Fibroblast of lung (primary cell): ENCODE measurements at regions not wholly inside any gene's neighbourhood (a gene's known extent, or its start where the extent isn't known, plus 50 kb on each side); places are given as distances from the start of the nearest gene placed in this dataset.
A peak's percentile ranks its signal among the peaks of the same experiment; 100 is the strongest.

Experiments
- DNase-seq, 2 donors: peaks; one replicate each; pipeline versions ENCODE4 v3.0.0 to v3.0.0-alpha.2; 2010; ENCODE audit warnings: low read depth in 2 of 2
- H2AFZ ChIP-seq: 2 replicates; pipeline ENCODE4 v1.5.1; 2012; ENCODE audit warnings: low read length, control low read depth, inconsistent platforms
- H3K27ac ChIP-seq: 2 replicates; pipeline ENCODE4 v1.5.1; 2011; ENCODE audit warnings: low read length, control low read depth; ENCODE audit not compliant: insufficient read depth
- H3K27me3 ChIP-seq: 2 replicates; pipeline ENCODE4 v1.5.1; 2011; ENCODE audit warnings: mild to moderate bottlenecking, low read length; ENCODE audit not compliant: control insufficient read depth, insufficient read depth
- H3K36me3 ChIP-seq: 2 replicates; pipeline ENCODE4 v1.5.1; 2011; ENCODE audit warnings: low read length; ENCODE audit not compliant: control insufficient read depth, insufficient read depth
- H3K4me1 ChIP-seq: 2 replicates; pipeline ENCODE4 v1.5.1; 2011; ENCODE audit warnings: low read length; ENCODE audit not compliant: control insufficient read depth, insufficient read depth; ENCODE audit errors: extremely low read depth
- H3K4me2 ChIP-seq: 2 replicates; pipeline ENCODE4 v1.5.1; 2011; ENCODE audit warnings: low read length, control low read depth; ENCODE audit not compliant: insufficient read depth; ENCODE audit errors: extremely low read depth
- H3K4me3 ChIP-seq, 4 experiments: fragments of 200-600 bp in 1 of 4; sonication (generic) in 1 of 4; replicated peaks in 1 of 4; 2 replicates each; pipeline ENCODE4 v1.5.1; 2011 to 2016; ENCODE audit warnings: low read length in 4 of 4, low read depth in 3 of 4, mild to moderate bottlenecking in 3 of 4, control low read depth in 2 of 4, inconsistent platforms in 1 of 4, mixed read lengths in 1 of 4; ENCODE audit not compliant: insufficient read depth in 1 of 4; ENCODE audit errors: control extremely low read depth in 1 of 4
- H3K79me2 ChIP-seq: 2 replicates; pipeline ENCODE4 v1.5.1; 2012; ENCODE audit warnings: mild to moderate bottlenecking, low read length, inconsistent platforms; ENCODE audit not compliant: control insufficient read depth, insufficient read depth
- H3K9ac ChIP-seq: 2 replicates; pipeline ENCODE4 v1.5.1; 2011; ENCODE audit warnings: mild to moderate bottlenecking, low read length, control low read depth; ENCODE audit not compliant: insufficient read depth
- H3K9me3 ChIP-seq: 2 replicates; pipeline ENCODE4 v1.5.1; 2012; ENCODE audit warnings: low read depth, low read length; ENCODE audit not compliant: control insufficient read depth, insufficient read depth
- H4K20me1 ChIP-seq: 2 replicates; pipeline ENCODE4 v1.5.1; 2011; ENCODE audit warnings: low read length; ENCODE audit not compliant: control insufficient read depth, insufficient read depth; ENCODE audit errors: extremely low read depth
- EZH2 ChIP-seq: IDR thresholded peaks from 2 replicates; pipeline ENCODE4 v1.5.1; 2012; ENCODE audit warnings: low read length, control low read depth, mild to moderate bottlenecking; ENCODE audit errors: missing control alignments
- TF ChIP-seq, protein P1 (sequence below), 2 donors: IDR thresholded peaks in 1 of 2; conservative IDR thresholded peaks in 1 of 2; 1 replicate in 1 of 2; 2 replicates in 1 of 2; pipeline ENCODE4 v1.5.1; 2011 to 2012; ENCODE audit warnings: low read length in 2 of 2, control low read depth in 1 of 2, inconsistent platforms in 1 of 2, low read depth in 1 of 2, mild to moderate bottlenecking in 1 of 2

DNA sequence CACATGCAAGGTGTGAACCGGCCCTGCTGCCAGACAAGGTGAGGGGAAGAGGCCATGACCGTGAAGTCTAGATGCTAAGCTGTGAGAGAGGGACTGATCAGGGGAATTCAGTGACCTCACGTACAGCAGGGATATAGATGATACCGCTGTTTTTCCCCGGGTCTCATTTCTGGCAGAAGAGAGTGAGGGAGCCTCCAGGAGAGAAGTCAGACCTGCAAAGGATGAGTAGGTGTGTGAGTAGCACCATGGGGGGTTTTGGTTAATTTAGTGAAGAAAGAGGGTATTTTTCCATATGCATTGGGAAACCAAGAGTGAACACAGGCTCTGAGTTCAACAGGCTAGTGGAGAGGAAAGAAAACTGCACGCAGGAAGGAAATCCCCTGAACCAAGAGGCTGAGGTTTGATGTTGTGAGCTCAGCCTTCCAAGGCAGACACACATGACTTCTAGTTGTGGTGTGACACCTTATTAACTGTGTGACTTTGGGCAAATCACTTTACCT lies 127.6 kb upstream of the GATB start:
- Histone ChIP-seq H4K20me1 (no peaks in the 10 kb centered on the region), H3K4me3 (no peak overlapping the region), H3K27ac (no peak overlapping the region), H3K36me3 (no peaks in the 10 kb centered on the region), H3K9ac (no peak overlapping the region), H2AFZ (no peak overlapping the region), H3K9me3 (no peaks in the 10 kb centered on the region), H3K4me1 (no peaks in the 10 kb centered on the region), H3K27me3 (no peaks in the 10 kb centered on the region), H3K79me2 (no peaks in the 10 kb centered on the region), H3K4me2 (no peak overlapping the region)
- DNase-seq: no peak
- TF ChIP-seq, protein P1, sequence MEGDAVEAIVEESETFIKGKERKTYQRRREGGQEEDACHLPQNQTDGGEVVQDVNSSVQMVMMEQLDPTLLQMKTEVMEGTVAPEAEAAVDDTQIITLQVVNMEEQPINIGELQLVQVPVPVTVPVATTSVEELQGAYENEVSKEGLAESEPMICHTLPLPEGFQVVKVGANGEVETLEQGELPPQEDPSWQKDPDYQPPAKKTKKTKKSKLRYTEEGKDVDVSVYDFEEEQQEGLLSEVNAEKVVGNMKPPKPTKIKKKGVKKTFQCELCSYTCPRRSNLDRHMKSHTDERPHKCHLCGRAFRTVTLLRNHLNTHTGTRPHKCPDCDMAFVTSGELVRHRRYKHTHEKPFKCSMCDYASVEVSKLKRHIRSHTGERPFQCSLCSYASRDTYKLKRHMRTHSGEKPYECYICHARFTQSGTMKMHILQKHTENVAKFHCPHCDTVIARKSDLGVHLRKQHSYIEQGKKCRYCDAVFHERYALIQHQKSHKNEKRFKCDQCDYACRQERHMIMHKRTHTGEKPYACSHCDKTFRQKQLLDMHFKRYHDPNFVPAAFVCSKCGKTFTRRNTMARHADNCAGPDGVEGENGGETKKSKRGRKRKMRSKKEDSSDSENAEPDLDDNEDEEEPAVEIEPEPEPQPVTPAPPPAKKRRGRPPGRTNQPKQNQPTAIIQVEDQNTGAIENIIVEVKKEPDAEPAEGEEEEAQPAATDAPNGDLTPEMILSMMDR (conservative IDR thresholded peaks at IDR 0.05 in 1 of 2, IDR thresholded peaks at IDR 0.05 in 1 of 2; ENCODE audit: low read depth in 1 of 2, low read length in 2 of 2): no peak
- no peak for TF ChIP-seq EZH2

DNA sequence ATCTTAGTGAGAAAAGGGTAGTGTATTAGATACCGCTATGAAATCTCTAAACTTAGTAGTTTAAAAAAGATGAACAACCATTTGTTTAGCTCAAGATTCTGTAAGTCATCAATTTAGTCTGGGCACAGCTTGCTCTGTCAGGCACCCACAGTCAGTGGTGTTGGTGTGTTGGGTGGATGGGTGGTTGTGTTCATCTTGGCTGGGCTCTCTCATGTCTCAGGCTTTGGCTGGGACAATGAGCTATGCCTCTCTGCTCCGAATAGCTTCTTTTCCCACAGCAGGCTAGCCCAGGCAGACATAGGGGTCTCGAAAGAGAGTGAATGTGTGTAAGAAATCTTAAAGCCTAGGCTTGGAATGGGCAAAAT lies 127.0 kb upstream of the GATB start:
- TF ChIP-seq, protein P1 (conservative IDR thresholded peaks at IDR 0.05 in 1 of 2, IDR thresholded peaks at IDR 0.05 in 1 of 2; ENCODE audit: low read depth in 1 of 2, low read length in 2 of 2): no peak
- TF ChIP-seq EZH2: no peak
- H3K4me1 ChIP-seq: no peaks in the 10 kb centered on the region
- H3K36me3 ChIP-seq: no peaks in the 10 kb centered on the region
- no peak for DNase-seq
- no peaks in the 10 kb centered on the region for H3K79me2 ChIP-seq
- no peak overlapping the region for H2AFZ ChIP-seq
- H4K20me1 ChIP-seq: no peaks in the 10 kb centered on the region
- no peak overlapping the region for H3K9ac ChIP-seq
- H3K27me3 ChIP-seq: no peaks in the 10 kb centered on the region
- no peak overlapping the region for H3K4me2 ChIP-seq
- no peak overlapping the region for H3K27ac ChIP-seq
- no peaks in the 10 kb centered on the region for H3K9me3 ChIP-seq
- H3K4me3 ChIP-seq: no peak overlapping the region

DNA sequence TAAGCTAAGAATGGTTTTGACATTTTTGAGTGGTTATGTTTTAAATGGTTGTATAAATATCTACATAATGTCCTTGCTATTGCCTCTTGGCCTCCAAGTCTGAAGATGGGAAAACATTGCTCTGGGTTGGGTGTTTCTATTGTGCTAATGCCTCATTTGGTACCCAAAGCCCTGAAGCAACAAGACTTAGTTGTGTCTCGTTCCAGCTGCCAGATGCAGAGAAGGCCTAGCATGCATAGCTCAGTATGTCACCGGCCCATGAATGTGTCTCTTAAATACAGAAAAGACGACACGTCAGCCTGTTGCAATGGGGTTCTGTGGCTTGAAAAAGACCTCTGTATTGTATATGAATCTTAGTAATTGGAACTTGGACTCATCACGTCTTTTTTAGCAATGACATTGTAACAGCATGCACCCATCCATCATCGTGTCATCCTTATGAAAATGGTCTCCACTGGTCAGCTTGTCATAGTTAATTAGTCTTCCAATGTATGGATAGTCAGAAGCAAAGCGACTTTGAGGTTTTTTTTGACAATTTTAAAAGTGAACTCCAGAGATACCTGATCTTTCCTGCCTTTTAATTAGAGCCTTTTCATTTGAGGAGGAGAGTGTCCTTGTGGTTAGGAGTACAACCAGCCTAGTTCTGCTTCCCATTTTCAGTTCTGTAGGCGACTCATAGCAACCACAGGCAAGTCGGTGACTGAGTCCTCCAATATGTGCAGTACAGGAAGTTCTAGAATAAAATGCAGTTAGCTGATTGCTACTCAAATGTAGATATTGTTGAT lies 126.4 kb upstream of the GATB start:
- no peaks in the 10 kb centered on the region for H3K27me3 ChIP-seq
- no peaks in the 10 kb centered on the region for H3K36me3 ChIP-seq
- H3K79me2 ChIP-seq: no peaks in the 10 kb centered on the region
- no peaks in the 10 kb centered on the region for H3K4me1 ChIP-seq
- H3K27ac ChIP-seq: no peak overlapping the region
- H3K9ac ChIP-seq: no peak overlapping the region
- DNase-seq: peak; percentile 25 to 28
- no peaks in the 10 kb centered on the region for H4K20me1 ChIP-seq
- no peak overlapping the region for H2AFZ ChIP-seq
- TF ChIP-seq EZH2: no peak
- TF ChIP-seq, protein P1 (conservative IDR thresholded peaks at IDR 0.05 in 1 of 2, IDR thresholded peaks at IDR 0.05 in 1 of 2; ENCODE audit: low read depth in 1 of 2, low read length in 2 of 2): no peak
- no peak overlapping the region for H3K4me3 ChIP-seq
- no peak overlapping the region for H3K4me2 ChIP-seq
- no peaks in the 10 kb centered on the region for H3K9me3 ChIP-seq
